ENCODE measurements at regions not wholly inside any gene's neighbourhood (a gene's known extent, or its start where the extent isn't known, plus 50 kb on each side); places are given as distances from the start of the nearest gene placed in this dataset.
"Not testable (repeated sequence)": the region's sequence is repeated elsewhere in the genome, so short reads cannot be mapped to it uniquely, and the experiment has no call there.

DNA sequence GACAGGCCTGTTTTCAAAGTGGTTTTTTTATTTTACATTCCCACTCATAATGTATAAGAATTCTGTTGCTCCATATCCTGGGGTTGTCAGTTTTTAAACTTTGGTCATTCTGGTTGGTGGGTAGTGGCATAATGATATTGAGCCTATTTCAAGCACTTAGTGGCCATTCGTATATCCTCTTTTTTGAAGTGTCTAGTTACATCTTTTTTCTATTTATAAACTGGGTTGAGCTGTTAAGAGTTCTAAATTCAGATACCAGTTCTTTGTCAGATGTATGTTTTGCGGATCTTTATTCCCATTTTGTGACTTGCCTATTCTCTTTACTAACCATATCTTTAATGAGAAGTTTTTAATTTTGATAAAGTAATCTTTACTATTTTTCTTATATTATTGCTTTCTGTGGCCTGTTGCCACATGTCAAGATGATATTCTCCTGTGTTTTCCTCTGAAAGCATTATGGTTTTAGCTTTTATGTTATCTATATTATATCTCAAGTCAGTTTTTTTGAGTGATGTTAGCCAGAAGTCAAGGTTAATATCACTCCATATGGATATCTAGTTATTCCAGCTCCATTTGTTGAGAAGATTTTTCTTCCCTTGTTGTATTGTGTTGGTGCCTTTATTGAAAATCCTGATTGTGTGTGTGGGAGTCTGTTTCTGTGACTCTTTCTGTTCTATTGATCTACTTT lies 110.9 kb downstream of the FHIP1A start:
- DNase-seq (ENCODE audit: low spot score) (no peak), FAIRE-seq (no peak)

DNA sequence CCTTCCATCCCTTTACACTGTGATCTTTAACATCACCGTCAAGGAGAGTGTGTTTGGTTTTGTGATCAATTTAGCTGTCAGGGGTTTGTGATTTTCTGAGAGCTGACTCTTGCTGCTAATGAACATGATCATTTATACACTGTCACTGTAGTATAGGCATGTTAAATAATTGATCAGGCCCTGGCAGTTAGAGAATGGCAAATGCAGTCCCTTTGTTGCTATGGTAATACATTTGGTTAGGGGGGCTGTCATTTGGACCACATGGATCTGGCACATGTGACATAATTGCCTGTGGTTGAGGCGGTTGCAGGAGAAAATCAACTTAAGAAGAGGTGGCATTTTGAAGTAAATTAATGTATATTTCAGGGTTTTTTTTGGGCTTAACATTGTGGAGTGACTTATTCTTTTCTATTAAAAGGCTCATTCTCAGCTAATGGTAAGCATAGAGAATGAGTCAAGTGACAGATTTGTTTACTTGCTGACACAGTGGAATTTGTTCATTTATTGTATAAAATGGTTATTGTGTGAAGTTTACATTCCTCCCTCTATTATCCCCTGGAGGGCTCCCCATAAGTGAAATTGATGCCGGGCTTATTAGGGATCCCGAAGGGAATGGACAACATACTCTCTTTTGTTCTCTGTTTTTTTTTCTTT lies 114.0 kb downstream of the FHIP1A start:
- FAIRE-seq = no peak

DNA sequence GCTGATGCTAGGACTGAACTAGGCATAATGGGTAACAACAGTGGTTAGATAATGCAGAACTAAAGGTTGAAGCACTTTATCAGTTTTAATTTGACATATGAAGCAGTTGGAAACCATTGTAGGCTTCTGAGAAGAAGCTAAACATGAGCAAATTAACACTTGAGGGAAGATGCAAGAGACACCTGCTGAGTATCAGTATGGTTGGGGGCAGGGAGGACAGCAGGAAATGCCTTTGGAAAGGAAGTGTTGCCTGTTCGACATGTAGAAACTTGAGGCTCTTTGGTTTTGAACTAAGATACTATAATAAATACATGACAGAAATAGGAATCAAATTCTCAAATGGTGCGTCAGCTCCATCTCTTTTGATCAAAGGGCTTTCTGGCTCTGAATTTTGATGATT lies 115.6 kb downstream of the FHIP1A start:
- no peak for FAIRE-seq
- no peak for DNase-seq (ENCODE audit: low spot score)

More for the DNA sequence above, 114.0 kb downstream of the FHIP1A start:
- no peak for DNase-seq (ENCODE audit: low spot score)

DNA sequence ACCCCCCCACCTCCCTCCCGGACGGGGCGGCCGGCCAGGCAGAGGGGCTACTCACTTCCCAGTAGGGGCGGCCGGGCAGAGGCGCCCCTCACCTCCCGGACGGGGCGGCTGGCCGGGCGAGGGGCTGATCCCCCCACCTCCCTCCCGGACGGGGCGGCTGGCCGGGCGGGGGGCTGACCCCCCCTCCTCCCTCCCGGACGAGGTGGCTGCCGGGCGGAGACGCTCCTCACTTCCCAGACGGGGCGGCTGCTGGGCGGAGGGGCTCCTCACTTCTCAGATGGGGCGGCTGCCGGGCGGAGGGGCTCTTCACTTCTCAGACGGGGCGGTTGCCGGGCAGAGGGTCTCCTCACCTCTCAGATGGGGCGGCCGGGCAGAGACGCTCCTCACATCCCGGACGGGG lies 117.5 kb downstream of the FHIP1A start:
- not testable (repeated sequence) for DNase-seq (ENCODE audit: low spot score); FAIRE-seq

DNA sequence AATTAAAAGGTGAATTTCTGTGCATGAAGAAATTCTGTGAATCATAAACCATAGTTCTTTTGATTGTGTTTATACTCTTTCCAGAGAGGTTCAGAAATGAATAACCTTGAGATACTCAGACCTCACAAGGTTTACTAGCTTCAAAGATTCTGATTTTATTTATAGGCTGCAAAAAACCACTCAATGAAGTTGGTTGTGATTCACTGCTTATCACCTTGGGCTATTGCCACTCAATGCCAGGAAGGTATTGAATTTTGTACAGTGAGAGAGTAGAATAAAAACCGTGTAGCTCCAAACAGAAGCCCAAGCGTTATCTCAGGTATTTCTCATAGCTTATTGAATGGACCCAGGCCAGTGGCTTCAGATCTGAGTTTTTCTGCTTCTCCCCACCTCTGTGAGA lies 118.7 kb downstream of the FHIP1A start:
- DNase-seq (ENCODE audit: low spot score) (no peak), FAIRE-seq (no peak)

DNA sequence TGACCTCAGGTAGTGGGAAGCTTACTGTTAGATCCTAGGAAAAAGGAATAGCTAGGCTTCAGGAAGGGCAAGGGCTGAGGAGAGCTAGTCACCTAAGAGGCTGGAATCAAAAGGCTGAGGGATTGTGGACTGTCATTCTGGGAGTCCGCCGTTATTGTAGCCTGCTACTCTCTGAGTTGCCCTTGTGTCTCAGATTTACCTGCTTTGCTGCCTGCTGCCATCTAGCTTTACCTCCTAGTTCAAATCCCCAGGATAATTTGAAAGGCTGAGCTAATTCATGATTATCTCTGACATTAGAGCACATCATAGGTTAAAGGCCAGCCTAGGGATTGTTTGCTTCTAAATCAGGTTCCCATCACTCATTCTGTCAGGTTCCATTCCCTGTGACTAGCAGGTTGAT lies 120.2 kb downstream of the FHIP1A start:
- FAIRE-seq (no peak), DNase-seq (ENCODE audit: low spot score) (no peak)

DNA sequence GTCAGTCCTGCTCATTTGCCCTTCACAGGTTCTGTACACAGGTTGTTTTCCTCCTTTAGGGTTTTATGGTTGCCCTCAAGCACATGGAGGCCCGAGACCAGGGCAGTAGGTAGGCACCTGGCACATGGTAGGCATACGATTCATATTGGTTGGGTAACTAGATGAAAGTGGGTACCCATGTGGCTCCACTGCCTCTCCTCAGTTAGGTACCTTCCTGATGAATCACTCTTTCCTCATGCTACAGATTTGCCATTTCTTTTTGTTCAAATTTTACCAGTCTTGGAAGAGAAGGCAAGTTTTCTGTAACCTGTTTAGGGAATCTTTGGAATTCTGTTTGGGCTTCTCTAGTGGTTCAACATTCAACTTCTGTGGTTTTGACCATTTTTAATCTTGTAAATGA lies 121.3 kb downstream of the FHIP1A start:
- DNase-seq (ENCODE audit: low spot score) (no peak), FAIRE-seq (no peak)

DNA sequence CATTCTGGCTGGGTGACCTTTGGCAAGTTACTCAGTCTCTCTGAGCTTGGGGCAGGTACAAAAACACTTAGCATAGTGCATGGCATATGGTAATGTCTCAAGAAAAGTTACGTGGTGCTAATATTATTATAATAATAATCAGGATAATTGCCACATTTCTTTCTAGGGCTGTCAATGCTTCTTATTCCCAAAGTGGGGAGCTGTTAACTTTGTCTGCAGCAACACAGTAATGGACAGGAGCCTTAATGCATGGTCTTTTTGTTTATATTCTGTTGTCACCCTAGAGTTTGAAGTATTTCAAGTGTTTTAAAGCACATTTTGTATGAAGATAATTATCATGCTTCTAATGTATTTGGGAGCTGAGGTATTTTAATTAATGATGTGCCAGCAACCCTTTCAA lies 121.8 kb downstream of the FHIP1A start:
- DNase-seq (ENCODE audit: low spot score) = no peak
- FAIRE-seq = no peak

DNA sequence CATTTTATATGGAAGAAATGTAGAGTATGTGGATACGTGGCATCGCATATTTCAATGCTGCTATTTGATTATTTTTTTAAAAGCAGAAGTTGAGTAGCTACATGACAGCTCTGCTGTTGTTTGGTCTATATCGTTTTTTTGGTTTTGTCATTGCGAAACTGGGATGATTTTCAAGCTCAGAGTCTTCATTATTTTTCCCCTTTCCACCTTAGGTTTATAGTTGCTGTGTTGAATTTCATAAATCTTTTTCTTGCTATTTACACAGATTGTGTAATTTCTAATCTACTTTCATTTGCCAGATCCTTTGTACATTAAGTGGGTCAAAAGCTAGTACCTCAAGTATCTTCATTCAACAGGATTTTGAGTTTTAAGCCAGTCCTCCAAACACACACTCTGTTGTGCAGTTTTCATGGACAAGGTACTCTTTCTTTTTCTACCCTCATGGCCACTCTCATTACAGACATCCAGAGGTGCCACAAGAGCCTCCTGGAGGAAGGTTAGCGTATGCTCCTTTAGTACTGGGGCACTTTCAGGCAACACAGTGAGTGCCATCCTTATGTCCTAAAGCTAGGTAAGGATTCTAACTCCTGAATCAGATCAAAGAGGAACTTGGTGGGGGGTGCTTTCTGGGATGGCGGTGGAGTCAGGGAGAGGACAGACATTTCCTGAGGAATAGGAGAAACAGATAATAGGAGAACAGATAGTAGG lies 123.2 kb downstream of the FHIP1A start:
- FAIRE-seq = no peak

DNA sequence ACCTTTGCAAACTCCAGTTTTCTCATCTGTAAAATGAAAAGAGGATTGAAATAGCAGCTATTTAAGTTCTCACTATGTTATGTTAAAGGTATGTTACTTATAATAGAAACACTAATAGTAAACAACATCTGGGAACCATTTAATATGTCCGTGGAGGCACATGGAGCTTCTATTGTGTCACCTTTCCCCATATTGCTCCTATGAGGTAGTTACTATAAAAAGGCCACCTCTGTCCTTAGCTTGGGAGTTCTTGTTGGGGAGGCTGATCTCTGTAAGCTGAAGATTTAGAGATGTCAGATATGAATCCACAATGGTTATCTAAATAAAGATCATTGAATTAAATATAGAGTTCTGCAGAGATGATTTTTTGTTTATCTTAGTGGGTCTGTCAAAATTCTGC lies 125.2 kb downstream of the FHIP1A start:
- FAIRE-seq (no peak), DNase-seq (ENCODE audit: low spot score) (no peak)

More for the DNA sequence above, 123.2 kb downstream of the FHIP1A start:
- no peak for DNase-seq (ENCODE audit: low spot score)

DNA sequence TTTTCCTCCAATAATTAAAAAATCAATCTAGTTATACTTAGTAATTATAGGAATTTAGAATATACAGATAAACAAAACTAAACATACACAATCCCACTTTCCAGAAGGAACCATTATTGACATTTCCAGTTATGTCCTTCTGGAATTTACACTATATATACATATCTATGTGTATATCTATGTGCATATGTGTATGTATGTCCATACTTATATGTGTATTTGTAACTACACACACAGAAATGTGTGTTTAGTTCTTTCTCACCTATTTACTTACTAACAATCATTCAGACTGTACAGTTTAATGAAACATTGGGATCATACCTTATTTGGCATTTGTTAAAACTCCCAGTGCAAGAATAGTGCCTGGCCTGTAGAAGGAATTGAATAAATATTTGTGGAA lies 126.4 kb downstream of the FHIP1A start:
- FAIRE-seq = no peak
- no peak for DNase-seq (ENCODE audit: low spot score)

DNA sequence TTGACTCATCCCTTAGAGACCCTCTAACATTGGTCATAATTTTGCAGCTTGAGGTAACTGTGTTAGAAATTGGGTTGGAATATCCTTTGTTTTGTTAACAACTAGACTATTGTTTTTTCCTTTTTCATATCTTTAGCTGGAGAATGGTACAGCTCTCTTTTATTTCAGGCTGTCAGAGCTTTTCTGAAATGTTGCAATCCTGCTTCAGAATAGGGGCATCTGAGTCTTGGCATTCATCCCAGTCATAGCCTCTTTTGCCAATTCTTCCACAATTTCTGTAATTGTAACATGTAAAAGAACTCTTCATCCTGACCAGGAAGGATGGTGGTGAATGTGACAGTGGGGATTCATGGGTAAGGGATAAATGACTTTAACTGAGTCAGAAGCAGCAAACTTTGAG lies 128.7 kb downstream of the FHIP1A start:
- no peak for FAIRE-seq
- no peak for DNase-seq (ENCODE audit: low spot score)

DNA sequence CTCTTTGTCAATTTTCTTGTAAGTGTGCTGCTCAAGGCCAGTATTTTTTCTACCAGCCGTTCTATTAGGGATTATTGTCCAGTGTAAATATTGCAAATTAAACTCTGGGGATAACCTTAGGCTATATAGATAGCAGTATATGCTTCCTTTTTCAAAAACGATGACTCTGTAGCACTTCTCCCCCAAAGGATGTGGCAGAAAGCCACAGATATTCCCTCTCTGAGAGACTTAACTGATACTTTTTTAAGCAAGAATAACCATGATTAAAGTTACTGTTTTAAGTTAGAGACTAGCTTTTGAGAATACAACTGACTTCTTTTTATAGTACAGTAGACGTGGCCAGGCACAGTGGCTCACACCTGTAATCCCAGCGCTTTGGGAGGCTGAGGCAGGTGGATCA lies 130.0 kb downstream of the FHIP1A start:
- no peak for FAIRE-seq

DNA sequence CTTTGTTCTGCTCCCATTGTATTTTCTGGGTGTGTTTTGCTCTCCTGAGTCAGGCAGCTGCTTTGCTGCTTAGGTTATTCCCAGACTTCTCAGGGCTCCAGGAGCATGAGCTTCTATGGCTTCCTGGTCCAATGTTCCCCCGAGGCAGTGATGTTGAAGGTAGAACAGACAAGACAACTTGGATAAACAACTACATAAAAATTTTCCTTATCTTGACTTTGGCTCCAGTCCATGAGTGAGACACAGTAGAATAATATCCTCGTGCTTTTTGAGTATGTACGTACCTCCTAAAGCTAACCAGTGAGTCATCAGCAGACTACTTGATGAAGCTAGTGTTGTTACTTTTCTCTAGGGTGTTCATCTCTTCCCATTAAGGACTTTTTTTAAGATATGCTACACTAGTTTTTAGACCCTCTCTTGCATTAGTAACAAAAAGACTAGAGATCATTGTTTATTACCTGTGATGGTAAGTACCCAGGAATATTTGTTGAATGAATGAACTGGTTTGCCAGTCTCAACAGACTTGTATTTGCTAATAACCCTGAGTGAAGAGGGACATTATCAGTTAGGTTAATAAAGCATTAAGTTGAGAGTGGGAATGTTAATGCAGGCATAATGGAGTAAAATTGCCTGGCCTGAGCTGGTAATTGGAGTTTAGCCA lies 131.9 kb downstream of the FHIP1A start:
- peak; percentile 75 for FAIRE-seq
- DNase-seq (ENCODE audit: low spot score) = peak; percentile 82

More for the DNA sequence above, 130.0 kb downstream of the FHIP1A start:
- no peak for DNase-seq (ENCODE audit: low spot score)

DNA sequence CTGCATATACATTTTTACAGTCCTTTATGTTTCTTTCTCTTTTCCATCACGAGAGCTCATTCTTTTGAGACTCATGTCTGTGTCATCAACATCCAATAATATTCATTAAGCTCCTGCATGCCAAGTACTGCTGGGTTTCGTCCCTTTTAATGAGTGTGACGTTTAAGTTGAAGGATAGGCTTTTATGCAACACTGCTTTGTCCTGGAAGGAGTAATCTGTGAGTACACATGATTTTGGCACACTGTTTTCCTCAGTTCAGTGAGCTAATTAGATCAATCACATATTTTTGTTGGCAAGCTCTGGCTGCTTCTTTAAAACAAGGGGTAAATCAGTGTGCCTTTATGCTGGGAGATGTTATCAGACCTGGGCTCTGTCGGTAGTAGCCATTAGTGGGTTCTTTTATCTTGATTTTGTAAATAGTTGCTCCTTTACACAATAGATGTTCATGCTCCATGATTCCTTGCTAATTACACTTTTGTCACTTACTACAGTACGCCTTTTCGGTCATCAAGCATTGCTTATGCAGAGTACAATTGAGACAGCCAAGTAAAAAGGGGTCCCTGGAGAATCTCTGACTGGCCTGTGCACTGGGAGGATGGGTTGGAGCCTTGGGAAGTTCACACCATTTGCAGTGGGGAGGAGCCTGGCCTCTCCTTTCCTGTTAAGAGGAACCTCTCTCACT lies 132.6 kb downstream of the FHIP1A start:
- DNase-seq (ENCODE audit: low spot score) = peak; percentile 10
- no peak for FAIRE-seq

DNA sequence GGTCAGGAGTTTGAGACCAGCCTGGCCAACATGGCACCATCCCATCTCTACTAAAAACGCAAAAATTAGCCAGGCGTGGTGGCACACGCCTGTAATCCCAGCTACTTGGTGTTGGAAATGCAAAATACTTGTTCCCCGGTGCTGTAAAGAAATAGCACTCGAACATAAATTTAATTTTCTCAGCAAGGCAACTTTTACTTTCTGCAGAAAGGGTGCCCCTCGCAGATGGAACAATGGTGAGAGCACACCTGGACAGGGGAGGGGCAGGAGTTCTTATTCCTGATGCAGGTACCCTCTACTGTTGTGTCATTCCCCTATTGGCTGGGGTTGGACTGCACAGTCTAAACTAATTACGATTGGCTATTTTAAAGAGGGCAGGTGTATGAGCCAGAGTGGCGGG lies 139.7 kb downstream of the FHIP1A start:
- DNase-seq (ENCODE audit: low spot score) (no peak), FAIRE-seq (no peak)

DNA sequence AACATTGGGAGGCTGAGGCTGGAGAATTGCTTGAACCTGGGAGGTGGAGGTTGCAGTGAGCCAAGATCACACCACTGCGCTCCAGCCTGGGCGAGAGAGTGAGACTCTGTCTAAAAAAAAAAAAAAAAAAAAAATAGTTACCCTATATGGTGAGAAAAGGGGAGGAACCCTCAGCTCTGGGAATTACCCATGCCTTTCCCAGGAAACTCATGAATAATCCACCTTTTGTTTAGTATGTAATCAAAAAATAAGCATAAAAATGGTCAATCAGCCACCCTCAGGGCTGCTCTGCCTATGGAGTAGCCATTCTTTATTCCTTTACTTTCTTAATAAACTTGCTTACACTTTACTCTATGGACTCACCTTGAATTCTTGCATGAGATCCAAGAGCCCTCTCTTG lies 140.4 kb downstream of the FHIP1A start:
- not testable (repeated sequence) for DNase-seq (ENCODE audit: low spot score); FAIRE-seq

DNA sequence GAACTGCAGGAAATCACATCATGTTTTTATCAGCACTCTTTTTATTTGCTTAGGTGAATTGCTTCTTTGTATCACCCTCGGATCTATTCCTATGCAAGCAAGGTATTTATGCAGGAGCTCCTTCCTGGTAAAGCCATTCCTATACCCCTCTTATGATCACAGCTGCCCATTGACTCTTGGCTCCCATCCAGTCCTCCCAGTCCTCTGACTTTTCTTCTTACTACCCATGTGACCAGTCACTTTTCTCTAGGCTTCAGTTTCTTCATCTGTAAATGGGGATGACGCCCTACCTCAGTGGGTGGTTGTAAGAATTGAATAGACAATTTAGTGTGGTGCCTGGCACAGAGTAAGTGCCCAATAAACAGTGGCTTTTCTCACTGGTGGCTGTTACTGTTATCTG lies 144.9 kb downstream of the FHIP1A start:
- FAIRE-seq = no peak

DNA sequence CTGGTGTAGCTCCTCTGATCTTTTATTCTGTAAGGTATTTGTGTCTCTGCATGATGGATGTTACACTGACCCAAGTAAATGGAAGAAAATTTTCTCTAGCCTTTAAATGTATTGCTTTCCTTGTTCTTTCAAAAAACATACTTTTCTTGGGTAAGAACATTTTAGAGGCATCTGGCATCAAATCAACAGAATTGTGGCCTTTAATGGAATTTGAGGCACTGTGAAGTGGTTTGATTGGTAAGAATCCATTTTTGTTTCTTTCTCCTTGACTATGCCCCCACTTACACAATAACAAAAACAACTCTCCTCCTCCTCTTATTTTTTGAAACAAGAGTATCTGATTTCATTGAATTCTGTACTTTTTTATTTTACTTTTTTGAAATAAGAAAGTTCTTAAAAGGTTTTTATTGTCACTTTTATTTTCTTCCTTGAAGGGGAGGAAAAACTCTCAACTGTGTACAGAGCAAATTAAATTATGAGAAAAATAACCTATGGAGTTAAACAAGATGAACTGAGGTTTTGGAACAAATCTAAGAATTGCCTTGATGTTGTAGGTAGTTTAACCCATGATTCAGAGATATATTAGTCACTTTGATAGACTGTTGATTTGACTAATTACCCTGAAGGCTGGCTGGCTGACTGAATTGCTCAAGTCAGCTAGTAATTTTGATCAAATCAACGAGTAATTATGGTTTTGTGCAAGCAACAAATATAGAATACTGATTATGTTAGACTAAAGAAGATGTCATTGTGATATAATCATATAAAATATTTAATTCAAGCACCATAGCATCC lies 146.4 kb downstream of the FHIP1A start:
- FAIRE-seq (no peak), DNase-seq (ENCODE audit: low spot score) (no peak)

More for the DNA sequence above, 144.9 kb downstream of the FHIP1A start:
- no peak for DNase-seq (ENCODE audit: low spot score)

DNA sequence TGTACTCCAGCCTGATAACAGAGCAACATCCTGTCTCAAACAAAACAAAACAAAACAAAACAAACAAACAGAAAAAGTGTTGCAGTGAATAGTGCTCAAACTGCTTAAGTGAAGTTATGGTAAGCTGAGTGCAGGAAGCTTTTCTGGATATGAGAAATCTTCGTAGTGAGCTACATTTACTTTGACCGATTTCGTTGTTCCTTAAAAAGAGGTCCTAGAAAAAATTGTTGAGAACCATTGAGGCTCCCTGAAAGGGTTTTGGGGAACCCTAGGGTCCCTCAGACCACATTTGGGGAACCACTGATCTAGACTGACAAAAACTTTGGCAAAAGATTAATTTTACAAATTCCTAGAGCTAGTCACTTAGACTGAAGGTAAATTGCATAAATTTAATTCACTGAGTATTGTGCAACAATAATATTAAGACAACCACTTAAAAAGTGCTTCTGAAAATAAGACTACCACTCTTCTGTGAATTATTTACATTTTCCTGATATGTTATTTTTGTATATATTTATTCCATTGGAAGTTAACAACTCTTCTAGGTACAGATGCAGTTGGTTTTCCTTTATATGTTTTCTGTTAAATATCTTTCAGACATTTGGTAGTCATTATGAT lies 149.6 kb downstream of the FHIP1A start:
- DNase-seq (ENCODE audit: low spot score) (no peak), FAIRE-seq (no peak)

Measured in RCC 7860 (cell line).